ENCODE measurements at regions not wholly inside any gene's neighbourhood (a gene's known extent, or its start where the extent isn't known, plus 50 kb on each side); places are given as distances from the start of the nearest gene placed in this dataset.

- TF ChIP-seq CTCF (IDR thresholded peaks at IDR 0.05): no peak
- no peak for TF ChIP-seq POLR2AphosphoS5 (IDR thresholded peaks at IDR 0.05)
- TF ChIP-seq EP300 (IDR thresholded peaks at IDR 0.05): no peak
- no peak for TF ChIP-seq POLR2A (IDR thresholded peaks at IDR 0.05)
Observed at GRCh38 chr2:120902592-120902991, 166.9 kb downstream of the GLI2 start.

Data from stomach (tissue), 4 donors.